ENCODE measurements at regions not wholly inside any gene's neighbourhood (a gene's known extent, or its start where the extent isn't known, plus 50 kb on each side); places are given as distances from the start of the nearest gene placed in this dataset.

DNA sequence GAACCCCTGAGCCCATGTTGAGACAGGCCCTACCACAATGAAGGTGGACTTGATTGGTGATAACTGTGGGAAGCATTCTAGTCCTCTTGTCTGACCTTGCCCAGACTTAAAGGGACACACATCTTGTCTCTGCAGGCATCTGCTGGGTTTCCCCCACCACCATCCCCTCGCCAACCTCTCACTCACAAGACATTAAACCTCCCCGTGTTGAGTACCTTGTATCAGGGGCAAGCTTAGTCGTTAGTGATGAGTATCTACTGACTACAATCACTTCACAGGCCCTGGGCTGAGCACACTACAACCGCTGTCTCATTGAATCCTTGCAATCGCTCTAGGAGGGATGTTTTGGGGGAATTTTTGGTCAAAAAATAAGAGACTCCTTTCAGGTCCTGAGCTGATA lies 86.0 kb downstream of the ICOS start:
- FAIRE-seq: no peak
- BruUV-seq (replicated peaks): no TSS peak
- TF ChIP-seq ZNF10 (CRISPR knock-in tag; IDR thresholded peaks at IDR 0.05; ENCODE audit: borderline replicate concordance, low read depth) (no peak), ZFP1 (CRISPR knock-in tag; IDR thresholded peaks at IDR 0.05) (no peak), ZMYM2 (CRISPR knock-in tag; IDR thresholded peaks at IDR 0.05) (no peak), ATM (IDR thresholded peaks at IDR 0.05; ENCODE audit: borderline replicate concordance) (no peak), HDAC2 (CRISPR knock-in tag; IDR thresholded peaks at IDR 0.05) (no peak)
- TF ChIP-seq, protein P1, sequence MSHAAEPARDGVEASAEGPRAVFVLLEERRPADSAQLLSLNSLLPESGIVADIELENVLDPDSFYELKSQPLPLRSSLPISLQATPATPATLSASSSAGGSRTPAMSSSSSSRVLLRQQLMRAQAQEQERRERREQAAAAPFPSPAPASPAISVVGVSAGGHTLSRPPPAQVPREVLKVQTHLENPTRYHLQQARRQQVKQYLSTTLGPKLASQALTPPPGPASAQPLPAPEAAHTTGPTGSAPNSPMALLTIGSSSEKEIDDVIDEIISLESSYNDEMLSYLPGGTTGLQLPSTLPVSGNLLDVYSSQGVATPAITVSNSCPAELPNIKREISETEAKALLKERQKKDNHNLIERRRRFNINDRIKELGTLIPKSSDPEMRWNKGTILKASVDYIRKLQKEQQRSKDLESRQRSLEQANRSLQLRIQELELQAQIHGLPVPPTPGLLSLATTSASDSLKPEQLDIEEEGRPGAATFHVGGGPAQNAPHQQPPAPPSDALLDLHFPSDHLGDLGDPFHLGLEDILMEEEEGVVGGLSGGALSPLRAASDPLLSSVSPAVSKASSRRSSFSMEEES (CRISPR knock-in tag; IDR thresholded peaks at IDR 0.05): no peak
- CTCF ChIA-PET (ENCODE audit: low intra/inter-chr PET ratio, low total read pairs): no interaction called here
- H3K4me1 ChIP-seq (ENCODE audit: insufficient read depth, low read length): no peaks in the 10 kb centered on the region
- in situ Hi-C loops (cut with HindIII; ENCODE audit: extremely low pct_ligation_motif_present, low pct_unique_long_range_greater_than_20kb): no loop called here
- H3K9ac ChIP-seq (ENCODE audit: insufficient read depth, low read depth, low read length): no peak overlapping the region
- no peaks in the 10 kb centered on the region for H3K9me3 ChIP-seq (ENCODE audit: low read length)
- no peak overlapping the region for H2AFZ ChIP-seq (ENCODE audit: low read length)
- H3K27me3 ChIP-seq (ENCODE audit: control insufficient read depth in 1 of 2, insufficient read depth in 2 of 2, low read length in 2 of 2): no peaks in the 10 kb centered on the region
- no peak overlapping the region for H3K4me3 ChIP-seq (replicated peaks in 1 of 3; ENCODE audit: insufficient read depth in 1 of 3, low read depth in 2 of 3, low read length in 3 of 3)
- DNase-seq (ENCODE audit: low spot score): no peak
- H3K4me2 ChIP-seq (ENCODE audit: low read depth, low read length): no peak overlapping the region
- no peak for ATAC-seq
- no peaks in the 10 kb centered on the region for H4K20me1 ChIP-seq (ENCODE audit: insufficient read depth, low read length)
- H3K36me3 ChIP-seq (replicated peaks in 1 of 2; ENCODE audit: control insufficient read depth in 1 of 2, insufficient read depth in 2 of 2, low read length in 2 of 2): no peaks in the 10 kb centered on the region
- H3K79me2 ChIP-seq (ENCODE audit: insufficient read depth, low read length): no peaks in the 10 kb centered on the region
- H3K27ac ChIP-seq (ENCODE audit: extremely low read length, insufficient read depth, low read length): no peak overlapping the region
- intact Hi-C loops (cut with micrococcal nuclease; ENCODE audit: unreplicated experiment): no loop called here
- 7% methylated on average over 5 of the region's 5 CpGs for WGBS (ENCODE audit: low lambda C conversion rate)
- POLR2A ChIA-PET: no interaction called here

GRCh38 chr2:204023088-204023487 lies 86.5 kb downstream of the ICOS start:
- Histone ChIP-seq H3K27ac (ENCODE audit: extremely low read length, insufficient read depth, low read length) (no peak overlapping the region), H3K27me3 (ENCODE audit: control insufficient read depth in 1 of 2, insufficient read depth in 2 of 2, low read length in 2 of 2) (no peaks in the 10 kb centered on the region), H3K9ac (ENCODE audit: insufficient read depth, low read depth, low read length) (no peak overlapping the region), H3K4me3 (replicated peaks in 1 of 3; ENCODE audit: insufficient read depth in 1 of 3, low read depth in 2 of 3, low read length in 3 of 3) (no peak overlapping the region), H3K36me3 (replicated peaks in 1 of 2; ENCODE audit: control insufficient read depth in 1 of 2, insufficient read depth in 2 of 2, low read length in 2 of 2) (no peaks in the 10 kb centered on the region), H4K20me1 (ENCODE audit: insufficient read depth, low read length) (no peaks in the 10 kb centered on the region), H3K4me1 (ENCODE audit: insufficient read depth, low read length) (no peaks in the 10 kb centered on the region), H3K9me3 (ENCODE audit: low read length) (no peaks in the 10 kb centered on the region), H2AFZ (ENCODE audit: low read length) (no peak overlapping the region), H3K4me2 (ENCODE audit: low read depth, low read length) (no peak overlapping the region), H3K79me2 (ENCODE audit: insufficient read depth, low read length) (no peaks in the 10 kb centered on the region)
- intact Hi-C loops (cut with micrococcal nuclease; ENCODE audit: unreplicated experiment) (no loop called here), in situ Hi-C loops (cut with HindIII; ENCODE audit: extremely low pct_ligation_motif_present, low pct_unique_long_range_greater_than_20kb) (no loop called here)
- WGBS (ENCODE audit: low lambda C conversion rate): 7% methylated on average over 1 of the region's 1 CpG
- ChIA-PET POLR2A (no interaction called here), CTCF (ENCODE audit: low intra/inter-chr PET ratio, low total read pairs) (no interaction called here)
- DNase-seq (ENCODE audit: low spot score) (no peak), FAIRE-seq (no peak), ATAC-seq (no peak)
- no TSS peak for BruUV-seq (replicated peaks)
- no peak for TF ChIP-seq SMARCE1 (IDR thresholded peaks at IDR 0.05; ENCODE audit: borderline replicate concordance)
- no peak for TF ChIP-seq NONO (IDR thresholded peaks at IDR 0.05)
- TF ChIP-seq NONO (CRISPR knock-in tag; conservative IDR thresholded peaks at IDR 0.05): no peak
- no peak for TF ChIP-seq HNRNPUL1 (IDR thresholded peaks at IDR 0.05; ENCODE audit: low read depth, low read length)
- TF ChIP-seq KMT2B (CRISPR knock-in tag; IDR thresholded peaks at IDR 0.05): no peak
- TF ChIP-seq ZNF746 (CRISPR knock-in tag; IDR thresholded peaks at IDR 0.05): no peak
- TF ChIP-seq MLXIP (CRISPR knock-in tag; IDR thresholded peaks at IDR 0.05; ENCODE audit: borderline replicate concordance): no peak
- no peak for TF ChIP-seq SOX5 (CRISPR knock-in tag; IDR thresholded peaks at IDR 0.05; ENCODE audit: borderline replicate concordance)
- TF ChIP-seq AGO2 (optimal IDR thresholded peaks at IDR 0.05; ENCODE audit: low read depth, low read length): no peak
- no peak for TF ChIP-seq KDM2A (CRISPR knock-in tag; IDR thresholded peaks at IDR 0.05; ENCODE audit: borderline replicate concordance, low read depth)
- TF ChIP-seq ZNF761 (CRISPR knock-in tag; conservative IDR thresholded peaks at IDR 0.05): no peak
- TF ChIP-seq LCORL (IDR thresholded peaks at IDR 0.05): no peak
- TF ChIP-seq LCORL (CRISPR knock-in tag; IDR thresholded peaks at IDR 0.05): no peak
